H9 (cell line): ENCODE measurements at regions not wholly inside any gene's neighbourhood (a gene's known extent, or its start where the extent isn't known, plus 50 kb on each side); places are given as distances from the start of the nearest gene placed in this dataset.

Experiments used
- DNase-seq: peaks from one replicate; pipeline ENCODE4 v3.0.0-alpha.2; 2017
- H2AFZ ChIP-seq: one replicate; pipeline ENCODE4 v1.6.1; 2013; ENCODE audit warnings: mild to moderate bottlenecking, low read length, control low read depth, moderate library complexity
- H2AK5ac ChIP-seq: 2 replicates; pipeline ENCODE4 v1.6.1; 2013; ENCODE audit warnings: low read length, control low read depth, mixed read lengths; ENCODE audit not compliant: insufficient read length
- H2BK120ac ChIP-seq: one replicate; pipeline ENCODE4 v1.6.1; 2013; ENCODE audit warnings: low read depth, mild to moderate bottlenecking, low read length, control low read depth, inconsistent platforms; ENCODE audit not compliant: poor library complexity, severe bottlenecking
- H2BK12ac ChIP-seq: 2 replicates; pipeline ENCODE4 v1.6.1; 2013; ENCODE audit warnings: low read length, control low read depth, mixed read lengths, low read depth; ENCODE audit not compliant: insufficient read length
- H2BK15ac ChIP-seq: 2 replicates; pipeline ENCODE4 v1.6.1; 2013; ENCODE audit warnings: low read depth, low read length, control low read depth
- H2BK20ac ChIP-seq: one replicate; pipeline ENCODE4 v1.6.1; 2013; ENCODE audit warnings: low read depth, mild to moderate bottlenecking, low read length, control low read depth, inconsistent platforms; ENCODE audit not compliant: poor library complexity, severe bottlenecking
- H2BK5ac ChIP-seq: 2 replicates; pipeline ENCODE4 v1.6.1; 2013; ENCODE audit warnings: low read length, control low read depth, mixed read lengths; ENCODE audit not compliant: insufficient read length
- H3K14ac ChIP-seq: 2 replicates; pipeline ENCODE4 v1.6.1; 2013; ENCODE audit warnings: low read length, control low read depth; ENCODE audit not compliant: insufficient read depth
- H3K18ac ChIP-seq: 2 replicates; pipeline ENCODE4 v1.6.1; 2013; ENCODE audit warnings: low read depth, mild to moderate bottlenecking, mixed read lengths, low read length, control low read depth; ENCODE audit not compliant: insufficient read length
- H3K23ac ChIP-seq: 2 replicates; pipeline ENCODE4 v1.6.1; 2013; ENCODE audit warnings: low read length, control low read depth, mixed read lengths, low read depth; ENCODE audit not compliant: insufficient read length
- H3K23me2 ChIP-seq: 2 replicates; pipeline ENCODE4 v1.6.1; 2013; ENCODE audit warnings: low read depth, mild to moderate bottlenecking, mixed read lengths, low read length, control low read depth; ENCODE audit not compliant: insufficient read length, poor library complexity, severe bottlenecking
- H3K27ac ChIP-seq: 2 replicates; pipeline ENCODE4 v1.5.1; 2013; ENCODE audit warnings: low read length, control low read depth, mixed read lengths, low read depth; ENCODE audit not compliant: insufficient read length
- H3K27me3 ChIP-seq: 2 replicates; pipeline ENCODE4 v1.6.1; 2013; ENCODE audit warnings: low read length, control low read depth, inconsistent platforms; ENCODE audit not compliant: insufficient read depth
- H3K4ac ChIP-seq: 2 replicates; pipeline ENCODE4 v1.6.1; 2013; ENCODE audit warnings: low read depth, mild to moderate bottlenecking, control low read depth, inconsistent platforms, low read length, moderate library complexity
- H3K4me1 ChIP-seq: 2 replicates; pipeline ENCODE4 v1.6.1; 2013; ENCODE audit warnings: low read length, control low read depth, inconsistent platforms; ENCODE audit not compliant: insufficient read depth
- H3K4me2 ChIP-seq: 2 replicates; pipeline ENCODE4 v1.6.1; 2013; ENCODE audit warnings: low read length, control low read depth, mixed read lengths; ENCODE audit not compliant: insufficient read length, insufficient read depth
- H3K56ac ChIP-seq: 2 replicates; pipeline ENCODE4 v1.6.1; 2013; ENCODE audit warnings: low read depth, mild to moderate bottlenecking, mixed read lengths, low read length, control low read depth; ENCODE audit not compliant: insufficient read length
- H3K79me1 ChIP-seq: 2 replicates; pipeline ENCODE4 v1.6.1; 2013; ENCODE audit warnings: low read depth, mild to moderate bottlenecking, moderate library complexity, low read length, control low read depth, inconsistent platforms; ENCODE audit not compliant: insufficient read depth, poor library complexity, severe bottlenecking
- H3K79me2 ChIP-seq: 2 replicates; pipeline ENCODE4 v1.6.1; 2013; ENCODE audit warnings: low read length, control low read depth, inconsistent platforms; ENCODE audit not compliant: insufficient read depth
- H3K9ac ChIP-seq: 2 replicates; pipeline ENCODE4 v1.6.1; 2013; ENCODE audit warnings: low read length, control low read depth, mixed read lengths; ENCODE audit not compliant: insufficient read length; ENCODE audit errors: extremely low read depth
- H3K9me3 ChIP-seq: one replicate; pipeline ENCODE4 v1.6.1; 2013; ENCODE audit warnings: low read depth, low read length, inconsistent platforms; ENCODE audit not compliant: control insufficient read depth
- H3T11ph ChIP-seq: one replicate; pipeline ENCODE4 v1.6.1; 2013; ENCODE audit warnings: mild to moderate bottlenecking, low read length, control low read depth, inconsistent platforms
- H4K20me1 ChIP-seq: one replicate; pipeline ENCODE4 v1.6.1; 2013; ENCODE audit not compliant: control insufficient read depth, insufficient read length, insufficient read depth
- H4K5ac ChIP-seq: 2 replicates; pipeline ENCODE4 v1.6.1; 2013; ENCODE audit warnings: low read depth, mild to moderate bottlenecking, mixed read lengths, low read length, control low read depth; ENCODE audit not compliant: insufficient read length
- H4K8ac ChIP-seq: replicated peaks from 2 replicates; pipeline ENCODE4 v1.6.1; 2013; ENCODE audit warnings: low read length, control low read depth, mixed read lengths, low read depth; ENCODE audit not compliant: insufficient read length
- H4K91ac ChIP-seq: 2 replicates; pipeline ENCODE4 v1.6.1; 2013; ENCODE audit warnings: low read depth, mild to moderate bottlenecking, moderate library complexity, mixed read lengths, low read length, control low read depth; ENCODE audit not compliant: insufficient read length
- H3K27ac Mint-ChIP-seq, 3 experiments: 2 replicates in 2 of 3; 3 replicates in 1 of 3; pipeline ENCODE4 v1.8.0; 2020 to 2021; ENCODE audit warnings: mixed read lengths in 3 of 3, mild to moderate bottlenecking in 1 of 3, moderate library complexity in 1 of 3
- H3K27me3 Mint-ChIP-seq: 2 replicates; pipeline ENCODE4 v1.8.0; 2021; ENCODE audit warnings: low read depth, mild to moderate bottlenecking, moderate library complexity, mixed read lengths
- H3K36me3 Mint-ChIP-seq, 3 experiments: 2 replicates in 2 of 3; 3 replicates in 1 of 3; pipeline ENCODE4 v1.8.0; 2020 to 2021; ENCODE audit warnings: low read depth in 3 of 3, mixed read lengths in 3 of 3; ENCODE audit not compliant: insufficient read depth in 1 of 3
- H3K4me1 Mint-ChIP-seq, 2 experiments: 2 replicates each; pipeline ENCODE4 v1.8.0; 2020; ENCODE audit warnings: mixed read lengths in 2 of 2
- H3K4me3 Mint-ChIP-seq, 2 experiments: 2 replicates in 1 of 2; 3 replicates in 1 of 2; pipeline ENCODE4 v1.8.0; 2020 to 2021; ENCODE audit warnings: mild to moderate bottlenecking in 2 of 2, mixed read lengths in 2 of 2, moderate library complexity in 1 of 2
- H3K9me3 Mint-ChIP-seq, 2 experiments: 2 replicates in 1 of 2; 3 replicates in 1 of 2; pipeline ENCODE4 v1.8.0; 2020; ENCODE audit warnings: mild to moderate bottlenecking in 2 of 2, mixed read lengths in 2 of 2, moderate library complexity in 1 of 2
- CTCF ChIP-seq: fragments of 200-600 bp; sonication (generic); conservative IDR thresholded peaks from 3 replicates; pipeline ENCODE4 v1.8.0; 2021; ENCODE audit warnings: antibody characterized with exemption, mild to moderate bottlenecking
- WGBS: extraction: QIAGEN DNeasy Blood & Tissue Kit; methylation state at CpG from one replicate; pipeline ENCODE4 v1.1.7; 2013; ENCODE audit warnings: missing lambda C conversion rate, low lambda C conversion rate, mixed read lengths; ENCODE audit not compliant: insufficient read length; ENCODE audit errors: extremely low coverage; 5-methylcytosine and 5-hydroxymethylcytosine counted together

- Histone ChIP-seq H3K79me1 (no peaks in the 10 kb centered on the region), H4K91ac (no peak overlapping the region), H3K4me2 (no peak overlapping the region), H3K56ac (no peak overlapping the region), H3K4me1 (no peaks in the 10 kb centered on the region), H4K5ac (no peak overlapping the region), H3K9me3 (no peaks in the 10 kb centered on the region), H2AFZ (no peak overlapping the region), H3K27ac (no peak overlapping the region), H2BK5ac (no peak overlapping the region), H2BK15ac (no peak overlapping the region), H4K20me1 (no peaks in the 10 kb centered on the region), H3T11ph (no peak overlapping the region), H2BK12ac (no peak overlapping the region), H3K27me3 (no peaks in the 10 kb centered on the region), H3K18ac (no peak overlapping the region), H2BK120ac (no peak overlapping the region), H3K9ac (no peak overlapping the region), H3K4ac (no peak overlapping the region), H3K14ac (no peak overlapping the region), H2BK20ac (no peak overlapping the region), H3K23ac (no peak overlapping the region), H2AK5ac (no peak overlapping the region), H3K23me2 (no peaks in the 10 kb centered on the region), H3K79me2 (no peaks in the 10 kb centered on the region), H4K8ac (no peak overlapping the region)
- no peaks in the 10 kb centered on the region for H3K27me3 Mint-ChIP-seq
- no peak overlapping the region for H3K27ac Mint-ChIP-seq
- H3K4me3 Mint-ChIP-seq: no peak overlapping the region
- H3K4me1 Mint-ChIP-seq: no peaks in the 10 kb centered on the region
- no peak for DNase-seq
- no peaks in the 10 kb centered on the region; a peak in 1 of 7 replicates for H3K36me3 Mint-ChIP-seq
- WGBS: no CpG with 5 or more reads among the region's 2 CpGs
- H3K9me3 Mint-ChIP-seq: no peaks in the 10 kb centered on the region
- TF ChIP-seq CTCF: no peak
These were observed 248.1 kb upstream of the FMN2 start for GRCh38 chr1:239843541-239843940.
